RWPE1 (cell line): ENCODE measurements at regions not wholly inside any gene's neighbourhood (a gene's known extent, or its start where the extent isn't known, plus 50 kb on each side); places are given as distances from the start of the nearest gene placed in this dataset.

Experiments
- CTCF ChIA-PET: fragments of 350-600 bp; sonication (Branson Sonifier 250); formaldehyde crosslinking; extraction: SDS; loops from one replicate; lab custom pipeline; 2021; lab: Yijun Ruan, JAX
- POLR2A ChIA-PET: fragments of 400-600 bp; formaldehyde crosslinking; extraction: SDS; loops from one replicate; lab custom pipeline; 2020; ENCODE audit warnings: antibody characterized with exemption; ENCODE audit not compliant: low non-redundant PET; lab: Yijun Ruan, JAX
- DNase-seq: peaks from one replicate; pipeline ENCODE4 v3.0.0; 2012; ENCODE audit warnings: low spot score
- H3K27ac ChIP-seq: fragments of 450-650 bp; 2 replicates; pipeline ENCODE4 v1.5.1; 2017
- CTCF ChIP-seq: fragments of 450-650 bp; conservative IDR thresholded peaks from 2 replicates; pipeline ENCODE4 v1.5.1; 2017; ENCODE audit warnings: low read depth, mild to moderate bottlenecking

GRCh38 chr7:69218576-69218975 is 379.7 kb upstream of the AUTS2 start:
- POLR2A ChIA-PET: no interaction called here
- CTCF ChIA-PET: no interaction called here

GRCh38 chr7:69219381-69219780 is 378.9 kb upstream of the AUTS2 start:
- TF ChIP-seq CTCF: no peak
- no peak for DNase-seq
- ChIA-PET CTCF (interaction anchor here (0.7 kb wide), 1 partner anchor 1902 kb away, joined by 5 read pairs; no protein-coding TSS in a partner anchor), POLR2A (no interaction called here)
- no peak overlapping the region for H3K27ac ChIP-seq

More at GRCh38 chr7:69218576-69218975, 379.7 kb upstream of the AUTS2 start:
- no peak for TF ChIP-seq CTCF
- H3K27ac ChIP-seq: no peak overlapping the region
- DNase-seq: no peak

GRCh38 chr7:69225259-69225943 is 372.9 kb upstream of the AUTS2 start:
- TF ChIP-seq CTCF: no peak
- no peak overlapping the region for H3K27ac ChIP-seq
- CTCF ChIA-PET: no interaction called here
- POLR2A ChIA-PET: no interaction called here
- no peak for DNase-seq

GRCh38 chr7:69228212-69228811 is 370.0 kb upstream of the AUTS2 start:
- DNase-seq: no peak
- TF ChIP-seq CTCF: no peak
- H3K27ac ChIP-seq: no peak overlapping the region
- POLR2A ChIA-PET: no interaction called here
- CTCF ChIA-PET: no interaction called here

- CTCF ChIA-PET: no interaction called here
- H3K27ac ChIP-seq: no peak overlapping the region
- POLR2A ChIA-PET: no interaction called here
- DNase-seq: no peak
- no peak for TF ChIP-seq CTCF
These were observed 365.6 kb upstream of the AUTS2 start for GRCh38 chr7:69232445-69233376.

GRCh38 chr7:69237541-69237940 is 360.7 kb upstream of the AUTS2 start:
- no peak overlapping the region for H3K27ac ChIP-seq
- CTCF ChIA-PET: no interaction called here
- no peak for TF ChIP-seq CTCF
- no peak for DNase-seq
- POLR2A ChIA-PET: no interaction called here
